Panc1 (cell line): ENCODE measurements at regions not wholly inside any gene's neighbourhood (a gene's known extent, or its start where the extent isn't known, plus 50 kb on each side); places are given as distances from the start of the nearest gene placed in this dataset.

Experiments
- ATAC-seq: fragments of 200-7000 bp; cut with Tn5 transposase; 2 replicates; pipeline ENCODE4 v1.9.1; 2020; ENCODE audit warnings: mild to moderate bottlenecking, moderate library complexity
- BruUV-seq: library from RNA; stranded (reverse); fragments of 400-500 nt; replicated peaks from 2 replicates; lab custom pipeline; 2021; lab: Mats Ljungman, UMichigan
- CTCF ChIA-PET: fragments of 300-600 bp; sonication (Branson Sonifier 250); formaldehyde crosslinking; loops from one replicate; lab custom pipeline; 2022; ENCODE audit warnings: antibody characterized with exemption; lab: Charles Lee
- POLR2A ChIA-PET: fragments of 300-600 bp; sonication (Branson Sonifier 250); formaldehyde crosslinking; loops from one replicate; lab custom pipeline; 2022; ENCODE audit warnings: antibody characterized with exemption; lab: Charles Lee
- DNase-seq: peaks from one replicate; pipeline ENCODE4 v3.0.0-alpha.2; 2010; ENCODE audit warnings: low read depth, low spot score
- H3K27ac ChIP-seq: 2 replicates; pipeline ENCODE4 v1.5.1; 2011; ENCODE audit warnings: mild to moderate bottlenecking, low read length, inconsistent platforms
- H3K27me3 ChIP-seq: fragments of 200-500 bp; sonication (Bioruptor generic); 2 replicates; pipeline ENCODE4 v1.6.0; 2014; ENCODE audit warnings: low read length, inconsistent platforms; ENCODE audit not compliant: control insufficient read depth, insufficient read depth
- H3K36me3 ChIP-seq: fragments of 200-500 bp; sonication (Bioruptor generic); 2 replicates; pipeline ENCODE4 v1.5.1; 2014; ENCODE audit warnings: inconsistent platforms, mild to moderate bottlenecking, low read length, moderate library complexity; ENCODE audit not compliant: control insufficient read depth, insufficient read depth
- H3K4me1 ChIP-seq: 2 replicates; pipeline ENCODE4 v1.5.1; 2011; ENCODE audit warnings: inconsistent platforms, mild to moderate bottlenecking, low read length, moderate library complexity; ENCODE audit not compliant: control insufficient read depth, insufficient read depth
- H3K4me3 ChIP-seq, 2 experiments: 2 replicates each; pipeline ENCODE4 v1.5.1; 2011 to 2012; ENCODE audit warnings: low read depth in 2 of 2, low read length in 2 of 2, mild to moderate bottlenecking in 2 of 2, inconsistent platforms in 1 of 2, moderate library complexity in 1 of 2
- H3K9me3 ChIP-seq: fragments of 200-500 bp; sonication (Bioruptor generic); 2 replicates; pipeline ENCODE4 v1.5.1; 2014; ENCODE audit warnings: low read depth, mild to moderate bottlenecking, inconsistent platforms, low read length, moderate library complexity; ENCODE audit not compliant: control insufficient read depth, insufficient read depth
- CTCF ChIP-seq: fragments of 450-650 bp; IDR thresholded peaks from 2 replicates; pipeline ENCODE4 v1.5.1; 2017; ENCODE audit warnings: mild to moderate bottlenecking
- POLR2AphosphoS5 ChIP-seq: IDR thresholded peaks from 2 replicates; pipeline ENCODE4 v1.6.1; 2012; ENCODE audit warnings: mild to moderate bottlenecking, low read depth, low read length, moderate library complexity
- REST ChIP-seq, 2 experiments: IDR thresholded peaks; 2 replicates each; pipeline ENCODE4 v1.6.1; 2011 to 2012; ENCODE audit warnings: low read depth in 2 of 2, control low read depth in 1 of 2, low read length in 1 of 2, mild to moderate bottlenecking in 1 of 2, moderate library complexity in 1 of 2; ENCODE audit not compliant: insufficient read depth in 1 of 2
- SIN3A ChIP-seq: IDR thresholded peaks from 2 replicates; pipeline ENCODE4 v1.6.1; 2012; ENCODE audit warnings: low read depth, mild to moderate bottlenecking, low read length, moderate library complexity, borderline replicate concordance; ENCODE audit not compliant: insufficient read depth
- TCF7L2 ChIP-seq: IDR thresholded peaks from 2 replicates; pipeline ENCODE4 v1.6.1; 2011; ENCODE audit warnings: mild to moderate bottlenecking, low read depth, low read length, inconsistent platforms
- in situ Hi-C: cut with HindIII; loops from 2 replicates; pipeline ENCODE4 v1.10.0; 2016; ENCODE audit warnings: low sequenced_read_pairs, low pct_unique_long_range_greater_than_20kb
- intact Hi-C: fragments of 100-400 bp; cut with micrococcal nuclease; formaldehyde crosslinking; loops from one replicate; pipeline ENCODE4 v1.10.0; 2022; ENCODE audit not compliant: unreplicated experiment

GRCh38 chr10:124196659-124197058, 103.3 kb upstream of the CHST15 start:
- Histone ChIP-seq H3K27ac (no peak overlapping the region), H3K4me1 (no peaks in the 10 kb centered on the region), H3K4me3 (no peak overlapping the region), H3K9me3 (no peaks in the 10 kb centered on the region), H3K36me3 (no peaks in the 10 kb centered on the region), H3K27me3 (no peaks in the 10 kb centered on the region)
- ChIA-PET POLR2A (no interaction called here), CTCF (no interaction called here)
- in situ Hi-C loops (no loop called here), intact Hi-C loops (no loop called here)
- ATAC-seq = no peak
- no TSS peak for BruUV-seq
- no peak for DNase-seq
- TF ChIP-seq REST (IDR thresholded peaks at IDR 0.05; ENCODE audit: insufficient read depth in 1 of 2, low read depth in 2 of 2, low read length in 1 of 2) (no peak), CTCF (no peak), TCF7L2 (no peak), SIN3A (no peak), POLR2AphosphoS5 (no peak)

GRCh38 chr10:124194199-124194824, 100.9 kb upstream of the CHST15 start:
- Histone ChIP-seq H3K27ac (no peak overlapping the region), H3K4me3 (no peak overlapping the region), H3K27me3 (peaks cover 3% of the 10 kb centered on the region; the same call in 1 of the 2 replicates), H3K9me3 (no peaks in the 10 kb centered on the region), H3K4me1 (no peaks in the 10 kb centered on the region), H3K36me3 (no peaks in the 10 kb centered on the region)
- TF ChIP-seq POLR2AphosphoS5 (no peak), SIN3A (no peak), TCF7L2 (no peak), CTCF (no peak), REST (IDR thresholded peaks at IDR 0.05; ENCODE audit: insufficient read depth in 1 of 2, low read depth in 2 of 2, low read length in 1 of 2) (no peak)
- ChIA-PET CTCF (no interaction called here), POLR2A (no interaction called here)
- no peak for ATAC-seq
- in situ Hi-C loops = no loop called here
- BruUV-seq = no TSS peak
- DNase-seq = no peak
- intact Hi-C loops = no loop called here
